ENCODE measurements at regions not wholly inside any gene's neighbourhood (a gene's known extent, or its start where the extent isn't known, plus 50 kb on each side); places are given as distances from the start of the nearest gene placed in this dataset.

DNA sequence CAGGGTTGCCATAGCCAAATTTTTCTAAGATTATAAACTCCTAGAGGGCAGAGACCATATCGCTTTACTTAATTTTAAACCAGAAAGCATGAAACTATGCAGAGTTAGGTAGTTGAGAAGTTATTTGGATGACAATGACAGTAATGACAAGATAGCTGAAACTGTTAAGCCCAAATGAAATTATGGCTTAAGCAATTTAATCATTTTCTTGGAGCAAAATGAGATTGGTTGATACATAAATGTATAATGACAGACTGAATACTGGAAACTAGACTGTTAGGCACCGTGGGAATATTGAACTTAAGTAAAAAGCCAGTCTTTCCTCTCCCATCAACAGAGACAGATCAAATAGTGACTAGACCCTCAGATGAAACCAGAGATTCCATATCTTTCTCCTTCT is 670.3 kb upstream of the NRSN1 start:
- H3K4me2 ChIP-seq (ENCODE audit: low read length) = no peak overlapping the region
- BruUV-seq (replicated peaks) = no TSS peak
- H2AFZ ChIP-seq (ENCODE audit: low read depth, low read length, poor library complexity, severe bottlenecking) = no peak overlapping the region
- RAD21 ChIA-PET (ENCODE audit: low non-redundant PET in 1 of 2, low total read pairs in 2 of 2, uncharacterized antibody in 2 of 2, unreplicated experiment in 2 of 2) = no interaction called here
- TF ChIP-seq, protein P1, sequence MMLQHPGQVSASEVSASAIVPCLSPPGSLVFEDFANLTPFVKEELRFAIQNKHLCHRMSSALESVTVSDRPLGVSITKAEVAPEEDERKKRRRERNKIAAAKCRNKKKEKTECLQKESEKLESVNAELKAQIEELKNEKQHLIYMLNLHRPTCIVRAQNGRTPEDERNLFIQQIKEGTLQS (IDR thresholded peaks at IDR 0.05) = no peak
- TF ChIP-seq EZH2phosphoT487 (IDR thresholded peaks at IDR 0.05; ENCODE audit: borderline replicate concordance) (no peak), CEBPB (IDR thresholded peaks at IDR 0.05; ENCODE audit: low read depth) (no peak), CBX3 (IDR thresholded peaks at IDR 0.05; ENCODE audit: low read depth) (no peak), SP1 (IDR thresholded peaks at IDR 0.05; ENCODE audit: low read depth) (no peak), EZH2 (IDR thresholded peaks at IDR 0.05) (no peak), TCF7L2 (IDR thresholded peaks at IDR 0.05; ENCODE audit: borderline replicate concordance, extremely low read depth, insufficient read depth, insufficient read length) (no peak), ZFX (IDR thresholded peaks at IDR 0.05) (no peak), SRF (IDR thresholded peaks at IDR 0.05; ENCODE audit: low read depth) (no peak), SIN3A (IDR thresholded peaks at IDR 0.05; ENCODE audit: low read depth) (no peak), ZNF274 (IDR thresholded peaks at IDR 0.05; ENCODE audit: low read depth, low read length) (no peak), EGR1 (IDR thresholded peaks at IDR 0.05; ENCODE audit: low read depth) (no peak)
- TF ChIP-seq, protein P2, sequence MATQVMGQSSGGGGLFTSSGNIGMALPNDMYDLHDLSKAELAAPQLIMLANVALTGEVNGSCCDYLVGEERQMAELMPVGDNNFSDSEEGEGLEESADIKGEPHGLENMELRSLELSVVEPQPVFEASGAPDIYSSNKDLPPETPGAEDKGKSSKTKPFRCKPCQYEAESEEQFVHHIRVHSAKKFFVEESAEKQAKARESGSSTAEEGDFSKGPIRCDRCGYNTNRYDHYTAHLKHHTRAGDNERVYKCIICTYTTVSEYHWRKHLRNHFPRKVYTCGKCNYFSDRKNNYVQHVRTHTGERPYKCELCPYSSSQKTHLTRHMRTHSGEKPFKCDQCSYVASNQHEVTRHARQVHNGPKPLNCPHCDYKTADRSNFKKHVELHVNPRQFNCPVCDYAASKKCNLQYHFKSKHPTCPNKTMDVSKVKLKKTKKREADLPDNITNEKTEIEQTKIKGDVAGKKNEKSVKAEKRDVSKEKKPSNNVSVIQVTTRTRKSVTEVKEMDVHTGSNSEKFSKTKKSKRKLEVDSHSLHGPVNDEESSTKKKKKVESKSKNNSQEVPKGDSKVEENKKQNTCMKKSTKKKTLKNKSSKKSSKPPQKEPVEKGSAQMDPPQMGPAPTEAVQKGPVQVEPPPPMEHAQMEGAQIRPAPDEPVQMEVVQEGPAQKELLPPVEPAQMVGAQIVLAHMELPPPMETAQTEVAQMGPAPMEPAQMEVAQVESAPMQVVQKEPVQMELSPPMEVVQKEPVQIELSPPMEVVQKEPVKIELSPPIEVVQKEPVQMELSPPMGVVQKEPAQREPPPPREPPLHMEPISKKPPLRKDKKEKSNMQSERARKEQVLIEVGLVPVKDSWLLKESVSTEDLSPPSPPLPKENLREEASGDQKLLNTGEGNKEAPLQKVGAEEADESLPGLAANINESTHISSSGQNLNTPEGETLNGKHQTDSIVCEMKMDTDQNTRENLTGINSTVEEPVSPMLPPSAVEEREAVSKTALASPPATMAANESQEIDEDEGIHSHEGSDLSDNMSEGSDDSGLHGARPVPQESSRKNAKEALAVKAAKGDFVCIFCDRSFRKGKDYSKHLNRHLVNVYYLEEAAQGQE (IDR thresholded peaks at IDR 0.05; ENCODE audit: low read depth) = no peak
- TF ChIP-seq, protein P3, sequence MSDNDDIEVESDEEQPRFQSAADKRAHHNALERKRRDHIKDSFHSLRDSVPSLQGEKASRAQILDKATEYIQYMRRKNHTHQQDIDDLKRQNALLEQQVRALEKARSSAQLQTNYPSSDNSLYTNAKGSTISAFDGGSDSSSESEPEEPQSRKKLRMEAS (IDR thresholded peaks at IDR 0.05) = no peak
- ATAC-seq (no peak), DNase-seq (ENCODE audit: low read depth, low spot score) (no peak)
- peaks cover 0 to 4% of the 10 kb centered on the region in 2 experiments; a peak in 2 of 4 replicates for H3K9me3 ChIP-seq (ENCODE audit: control insufficient read depth in 1 of 2, insufficient read depth in 1 of 2, low read depth in 1 of 2, low read length in 2 of 2)
- intact Hi-C loops (cut with micrococcal nuclease) = no loop called here
- H4K20me1 ChIP-seq (ENCODE audit: insufficient read depth) = no peaks in the 10 kb centered on the region
- H3K9me2 ChIP-seq (ENCODE audit: insufficient read depth) = no peaks in the 10 kb centered on the region
- H3K27ac ChIP-seq (ENCODE audit: low read depth, low read length) = no peak overlapping the region
- H3K79me2 ChIP-seq (ENCODE audit: insufficient read depth, low read length) = no peaks in the 10 kb centered on the region
- H3K4me3 ChIP-seq (replicated peaks in 1 of 2; ENCODE audit: low read depth in 1 of 2, low read length in 2 of 2) = no peak overlapping the region
- H3K36me3 ChIP-seq (ENCODE audit: control insufficient read depth in 1 of 2, insufficient read depth in 2 of 2, low read length in 2 of 2) = no peaks in the 10 kb centered on the region
- no peaks in the 10 kb centered on the region for H3K4me1 ChIP-seq (ENCODE audit: control insufficient read depth in 1 of 2, insufficient read depth in 2 of 2, low read length in 2 of 2)
- CTCF ChIA-PET = no interaction called here
- no peaks in the 10 kb centered on the region for H3K27me3 ChIP-seq (ENCODE audit: insufficient read depth, low read length)
- POLR2A ChIA-PET = no interaction called here
- H3K9ac ChIP-seq (ENCODE audit: low read length) = no peak overlapping the region
